GM18861 (cell line): ENCODE measurements at regions not wholly inside any gene's neighbourhood (a gene's known extent, or its start where the extent isn't known, plus 50 kb on each side); places are given as distances from the start of the nearest gene placed in this dataset.

ENCODE experiments used
- ATAC-seq: cut with Tn5 transposase; IDR thresholded peaks from one replicate; pipeline ENCODE4 v1.9.1; 2021; ENCODE audit not compliant: unreplicated experiment

DNA sequence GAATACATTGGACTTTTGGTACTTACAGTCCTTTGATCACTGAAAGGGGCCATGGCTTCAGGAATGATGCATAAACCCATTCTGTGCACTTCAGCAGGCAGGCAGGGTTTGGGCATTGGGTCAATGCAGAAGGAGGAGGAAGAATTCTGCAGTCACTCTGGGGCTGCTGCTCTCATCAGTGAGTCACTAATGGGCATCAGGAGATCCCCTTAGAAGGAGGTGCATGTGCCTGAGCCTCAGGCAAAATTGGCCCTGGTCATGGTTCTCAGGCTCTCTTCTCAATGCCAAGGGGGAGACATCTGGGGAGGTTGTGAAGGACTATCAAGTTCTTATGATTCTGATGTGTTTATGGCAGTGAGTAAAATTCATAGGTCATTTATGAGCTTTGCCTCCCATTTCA, 52.0 kb upstream of the TNP1 start:
- no peak for ATAC-seq

GRCh38 chr2:216911008-216911407, 51.1 kb upstream of the TNP1 start:
- no peak for ATAC-seq

DNA sequence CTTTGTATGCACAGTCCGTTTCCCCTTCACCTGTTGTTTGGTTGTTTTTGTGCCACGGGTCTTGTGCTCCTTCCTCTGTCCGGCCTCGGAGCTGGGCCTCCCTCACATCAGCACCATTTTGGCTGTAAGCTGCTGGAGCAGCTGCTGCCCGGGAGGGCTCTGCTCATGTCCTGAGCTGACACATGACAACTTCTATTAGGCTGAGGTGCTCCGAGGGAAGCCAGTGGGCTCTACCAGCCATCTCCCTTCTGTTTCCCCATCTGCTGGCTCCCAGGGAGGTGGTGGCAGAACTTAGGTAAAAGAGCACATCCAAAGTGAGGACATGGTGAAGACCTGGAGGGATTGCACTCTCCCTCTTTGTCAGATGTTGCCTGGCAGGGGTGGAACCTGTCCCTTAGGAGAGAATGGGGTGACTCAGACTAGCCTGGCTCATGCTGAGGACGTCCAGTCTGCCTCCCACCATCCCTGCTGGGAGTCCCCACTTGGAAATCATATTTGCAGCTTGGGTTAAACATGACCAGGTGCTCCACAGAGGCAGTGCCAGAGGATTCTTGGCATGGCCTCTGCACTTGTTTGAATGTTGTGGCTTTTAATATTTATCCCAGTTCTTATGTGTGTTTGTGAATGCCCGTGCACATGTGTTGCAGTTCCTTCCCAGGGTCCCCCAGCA, 49.8 kb upstream of the TNP1 start:
- ATAC-seq, result no peak
